ENCODE measurements at regions not wholly inside any gene's neighbourhood (a gene's known extent, or its start where the extent isn't known, plus 50 kb on each side); places are given as distances from the start of the nearest gene placed in this dataset.

DNA sequence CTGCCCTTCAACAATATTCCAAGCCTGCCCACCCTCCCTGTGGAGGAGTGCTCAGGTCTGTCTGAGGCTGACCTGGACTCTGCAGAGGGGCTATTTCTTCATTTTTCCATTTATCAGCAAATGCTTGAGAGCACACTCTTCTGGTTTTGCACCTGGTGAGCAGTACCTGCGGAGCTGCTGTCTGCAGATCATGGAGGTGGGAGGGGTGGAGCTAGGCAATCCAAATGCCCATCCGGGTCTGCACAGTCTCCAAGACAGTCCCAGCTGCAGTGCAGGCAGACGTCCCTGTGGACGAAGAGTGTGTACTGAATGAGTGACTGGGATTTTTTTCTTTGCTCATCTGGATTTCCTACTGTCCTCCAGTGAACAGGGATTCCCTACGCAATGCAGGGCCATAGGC is 239.8 kb downstream of the IRX2 start:
- no peak for DNase-seq
- no peak for ATAC-seq
- intact Hi-C loops (cut with micrococcal nuclease) = no loop called here

DNA sequence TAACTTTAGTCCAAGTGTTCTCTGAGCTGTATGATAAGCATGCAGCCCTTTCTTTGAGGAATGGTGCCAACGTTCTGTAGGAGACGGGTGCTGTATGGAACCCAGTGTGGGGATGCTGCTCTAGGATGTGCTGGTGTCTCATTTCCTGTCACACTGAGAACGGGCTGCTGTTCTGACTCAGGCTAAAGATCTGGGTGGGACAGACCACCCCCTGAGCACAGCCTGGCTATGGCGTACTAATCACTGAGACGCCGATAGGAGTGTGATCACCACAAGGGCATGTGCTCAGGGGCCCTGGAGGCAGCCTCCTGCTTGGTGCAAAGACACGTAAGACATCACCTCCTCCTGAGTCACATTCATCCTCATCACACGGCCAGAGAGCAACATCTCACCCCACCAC is 240.4 kb downstream of the IRX2 start:
- no peak for ATAC-seq
- intact Hi-C loops (cut with micrococcal nuclease) = no loop called here
- no peak for DNase-seq

DNA sequence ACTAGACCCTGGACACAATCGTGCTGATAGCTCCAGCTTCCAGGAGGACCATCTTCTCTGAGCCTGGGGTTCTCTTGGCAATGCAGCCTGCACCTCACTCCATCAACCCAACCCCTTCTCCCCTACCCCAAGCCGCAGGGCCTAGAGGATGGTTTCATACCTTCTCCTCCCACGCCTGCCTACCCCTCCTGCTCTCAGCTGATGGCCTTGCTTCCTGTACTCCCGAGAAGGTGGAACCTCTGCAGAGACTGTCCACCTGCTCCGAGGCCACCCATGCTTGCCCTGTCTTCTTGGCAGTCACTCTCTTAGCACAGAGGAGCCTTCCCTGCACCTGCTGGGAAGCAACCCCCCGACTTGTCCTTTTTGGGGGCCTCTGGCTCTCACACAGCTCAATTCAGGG is 241.9 kb downstream of the IRX2 start:
- intact Hi-C loops (cut with micrococcal nuclease) = no loop called here
- ATAC-seq (no peak), DNase-seq (no peak)

DNA sequence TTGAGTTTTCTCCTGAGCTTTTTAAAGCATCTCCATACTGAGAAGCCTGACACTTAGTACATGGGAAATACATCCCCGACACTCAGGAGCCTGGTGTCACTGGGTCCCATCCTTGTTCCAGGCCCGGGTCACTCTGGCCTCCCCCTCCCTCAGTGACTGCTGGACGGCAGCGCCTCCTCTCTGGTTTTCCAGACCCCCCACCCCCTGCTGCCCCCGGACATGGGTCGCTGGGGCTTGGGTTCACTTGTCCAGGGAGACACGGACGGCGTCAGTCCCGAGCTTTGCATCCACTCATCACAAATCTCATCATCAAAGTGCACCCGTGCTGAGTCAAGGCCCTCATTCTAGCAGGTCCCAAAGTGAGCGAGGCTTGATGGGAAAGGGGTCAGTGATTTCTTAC is 243.0 kb downstream of the IRX2 start:
- no peak for DNase-seq
- intact Hi-C loops (cut with micrococcal nuclease) = no loop called here
- no peak for ATAC-seq

DNA sequence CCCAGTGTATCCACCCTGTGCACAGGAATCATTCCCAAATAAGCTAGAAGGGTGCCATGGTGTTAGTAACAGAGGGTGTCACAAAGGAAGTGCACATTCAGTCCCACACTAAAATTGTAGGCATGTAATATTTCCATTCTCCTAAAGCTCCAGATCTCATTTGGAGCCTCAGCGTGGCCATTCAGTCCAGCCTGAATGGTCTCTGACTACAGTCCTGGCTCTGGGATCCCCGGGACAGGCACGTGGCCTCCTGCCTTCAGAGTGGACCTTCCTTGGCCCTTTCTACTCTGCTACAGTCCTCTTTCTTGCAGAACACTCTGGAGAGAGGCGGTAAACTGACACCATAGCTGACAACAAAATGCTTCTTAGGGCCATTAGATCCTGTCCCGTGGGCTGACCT is 243.9 kb downstream of the IRX2 start:
- ATAC-seq = no peak
- intact Hi-C loops (cut with micrococcal nuclease) = no loop called here
- no peak for DNase-seq

DNA sequence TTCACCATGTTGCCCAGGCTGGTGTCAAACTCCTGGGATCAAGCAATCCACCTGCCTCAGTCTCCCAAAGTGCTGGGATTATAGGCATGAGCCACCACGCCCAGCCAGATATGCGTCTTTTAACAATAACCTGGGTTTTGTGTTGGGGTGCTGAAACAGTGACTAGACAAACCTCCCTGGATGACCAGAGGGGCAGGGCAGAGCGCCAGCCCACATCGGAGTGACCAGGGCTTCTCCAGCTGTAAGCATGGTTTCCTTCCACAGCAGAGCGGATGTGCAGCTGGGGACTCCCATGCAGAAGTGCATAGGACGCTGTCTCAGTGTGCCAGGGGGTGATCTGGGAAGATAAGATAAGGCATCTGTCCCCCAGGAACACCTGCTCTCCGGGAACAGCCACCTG is 244.9 kb downstream of the IRX2 start:
- no peak for ATAC-seq
- intact Hi-C loops (cut with micrococcal nuclease) = no loop called here
- no peak for DNase-seq

DNA sequence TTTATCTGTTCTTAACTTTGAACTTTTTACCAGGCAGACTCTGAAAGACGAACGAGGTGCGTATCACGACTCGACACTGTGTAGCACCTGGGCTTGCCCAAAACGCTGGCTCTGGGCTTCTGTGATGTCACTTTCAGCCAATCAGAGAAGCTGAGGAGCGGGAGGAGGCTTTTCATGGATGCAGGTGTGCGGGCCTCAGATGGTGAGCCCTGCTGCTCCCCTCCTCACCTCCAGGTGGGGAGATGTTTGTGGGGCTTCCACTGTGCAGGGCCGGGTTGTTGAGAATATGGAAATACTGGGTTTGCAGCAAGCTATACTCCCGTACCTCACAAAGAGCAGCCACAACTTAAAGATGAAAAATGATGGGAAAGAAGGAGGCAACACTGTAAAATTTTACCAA is 246.3 kb downstream of the IRX2 start:
- intact Hi-C loops (cut with micrococcal nuclease) = no loop called here
- ATAC-seq (no peak), DNase-seq (no peak)

DNA sequence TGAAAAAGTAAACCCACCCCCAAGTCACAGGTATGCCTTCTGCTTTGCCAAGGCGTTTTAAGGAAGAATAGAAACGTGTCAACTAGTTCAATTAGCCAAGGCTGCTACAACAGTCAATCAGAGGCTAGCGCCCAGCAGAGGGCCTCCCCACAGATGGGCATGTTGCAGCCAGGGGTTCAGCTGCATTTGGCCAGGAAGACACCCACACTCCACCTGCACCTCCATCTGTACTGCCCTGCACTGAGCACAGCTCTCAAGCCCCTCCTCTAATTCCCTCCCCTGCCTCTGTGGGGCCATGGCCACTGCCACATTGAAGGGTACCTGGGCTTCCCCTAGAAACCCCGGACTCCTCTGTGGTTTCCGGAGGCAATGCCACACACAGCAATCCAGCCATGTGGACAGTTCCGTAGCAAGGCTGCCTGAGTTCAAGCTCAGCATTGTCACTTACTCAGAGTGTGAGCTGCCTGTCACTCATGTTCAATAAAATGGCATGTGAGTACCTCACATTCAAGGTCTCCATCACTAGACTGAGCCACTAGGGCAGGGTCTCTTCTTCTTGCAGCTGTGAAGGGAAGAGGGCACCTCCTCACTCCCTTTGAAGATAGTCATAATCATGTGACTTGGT is 248.4 kb downstream of the IRX2 start:
- ATAC-seq (no peak), DNase-seq (no peak)
- intact Hi-C loops (cut with micrococcal nuclease) = no loop called here

DNA sequence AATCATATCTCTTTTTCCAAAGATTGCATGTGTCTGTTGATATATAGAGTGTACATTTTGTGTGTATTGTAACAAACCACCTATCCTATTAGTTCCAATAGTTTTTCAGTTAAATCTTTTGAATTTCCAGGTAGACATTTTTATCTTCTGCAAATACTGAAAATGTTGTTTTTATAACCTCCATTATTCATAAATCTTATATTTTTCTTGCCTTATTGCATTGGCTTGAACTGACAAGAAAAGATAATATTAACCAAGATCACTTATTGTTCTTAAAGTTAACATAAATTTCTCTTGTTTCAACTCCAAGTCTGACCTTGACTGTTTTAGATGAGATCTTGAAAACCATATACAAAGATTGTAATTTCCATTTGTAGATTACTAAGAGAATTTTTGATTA is 251.6 kb downstream of the IRX2 start:
- intact Hi-C loops (cut with micrococcal nuclease) = no loop called here
- no peak for ATAC-seq

DNA sequence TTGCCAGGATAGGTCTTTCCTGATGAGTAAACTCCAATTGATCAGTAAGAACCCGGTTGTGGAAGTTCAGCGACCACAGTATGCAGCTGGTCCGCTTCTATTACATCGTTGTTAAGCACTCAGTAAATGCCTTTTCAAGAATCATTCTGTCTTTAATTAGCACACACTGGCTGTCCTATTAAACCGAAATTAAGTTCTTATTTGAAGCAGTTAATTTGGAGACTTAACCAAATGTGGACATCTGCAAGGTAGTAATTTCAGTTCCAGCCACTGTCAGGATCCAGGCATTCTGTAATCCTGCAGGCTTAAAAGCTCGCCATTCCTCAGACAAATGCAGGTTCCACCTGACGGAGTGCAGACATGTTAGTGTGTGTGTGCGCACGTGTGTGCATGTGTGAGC is 254.6 kb downstream of the IRX2 start:
- DNase-seq (no peak), ATAC-seq (no peak)

More for the DNA sequence above, 251.6 kb downstream of the IRX2 start:
- DNase-seq = no peak

DNA sequence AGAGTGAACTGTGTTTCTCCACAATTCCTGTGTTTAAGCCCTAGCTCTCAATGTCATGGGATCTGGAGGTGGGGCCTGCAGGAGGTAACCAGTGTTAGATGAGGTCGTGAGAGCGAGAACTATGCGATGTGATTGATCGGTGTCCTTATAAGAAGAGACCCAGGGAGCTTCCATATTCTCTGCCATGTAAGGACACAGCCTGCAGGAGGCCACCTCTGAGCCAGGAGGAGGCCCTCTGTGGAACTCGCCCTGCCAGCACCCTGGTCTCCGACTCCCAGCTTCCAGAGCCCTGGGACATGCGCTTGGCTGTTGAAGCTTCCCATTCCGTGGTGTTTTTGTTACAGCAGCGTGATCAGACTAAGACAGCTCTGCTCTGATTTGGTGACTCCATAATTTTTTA is 255.4 kb downstream of the IRX2 start:
- ATAC-seq = no peak
- intact Hi-C loops (cut with micrococcal nuclease) = no loop called here
- DNase-seq = no peak

More for the DNA sequence above, 254.6 kb downstream of the IRX2 start:
- intact Hi-C loops (cut with micrococcal nuclease) = no loop called here

DNA sequence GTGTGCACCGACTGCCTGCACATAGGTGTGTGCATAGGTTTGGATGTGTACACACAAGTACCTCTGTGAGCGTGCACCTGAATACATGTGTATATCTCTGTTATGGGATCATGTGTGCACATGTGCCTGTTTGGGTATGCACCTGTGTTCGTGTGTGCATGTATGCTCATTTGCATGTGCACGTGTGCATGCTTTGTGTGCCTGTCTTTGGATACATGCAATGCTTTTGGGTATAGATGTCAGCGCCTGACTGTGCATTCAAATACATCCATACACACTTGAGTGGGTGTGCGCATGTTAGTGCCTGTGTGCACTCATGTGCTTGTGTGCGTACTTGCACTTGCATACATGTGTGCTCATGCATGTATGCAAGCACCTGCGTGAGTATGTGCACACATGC is 258.1 kb downstream of the IRX2 start:
- intact Hi-C loops (cut with micrococcal nuclease) = no loop called here
- no peak for ATAC-seq
- DNase-seq = no peak

DNA sequence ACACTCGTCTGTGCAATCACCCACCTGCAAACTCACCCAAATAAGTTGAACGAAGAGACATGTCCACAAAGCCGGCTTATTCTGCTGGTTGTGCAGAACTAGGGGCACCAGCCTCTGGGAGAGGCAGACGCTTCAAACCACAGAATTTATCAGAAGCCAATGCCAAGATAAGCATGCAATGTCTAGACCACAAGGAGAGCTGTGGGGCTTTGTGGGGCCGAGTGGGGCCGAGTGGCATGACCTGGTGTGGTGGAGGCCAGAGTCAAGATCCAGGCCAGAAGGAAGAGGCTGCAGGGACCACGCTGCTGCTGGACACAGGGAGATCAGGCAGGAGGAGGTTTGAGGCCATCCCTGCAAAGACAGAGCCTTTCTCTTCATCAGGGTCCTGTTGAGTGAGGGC is 259.0 kb downstream of the IRX2 start:
- intact Hi-C loops (cut with micrococcal nuclease) = no loop called here
- DNase-seq (no peak), ATAC-seq (no peak)

DNA sequence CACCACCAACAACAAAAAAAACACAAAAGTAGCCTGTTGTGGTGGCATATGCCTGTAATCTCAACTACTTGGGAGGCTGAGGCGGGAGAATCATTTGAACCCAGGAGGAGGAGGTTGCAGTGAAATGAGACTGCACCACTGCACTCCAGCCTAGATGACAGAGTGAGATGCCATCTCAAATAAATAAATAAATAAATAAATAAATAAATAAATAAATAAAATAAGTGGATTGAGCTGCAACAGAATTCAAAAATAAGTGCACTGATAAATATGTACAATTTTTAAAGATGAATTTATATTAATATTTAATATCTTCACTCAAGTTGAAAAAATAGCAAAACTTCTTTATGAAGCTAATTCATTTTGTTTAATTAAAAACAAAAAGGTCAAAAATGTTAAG is 259.6 kb downstream of the IRX2 start:
- intact Hi-C loops (cut with micrococcal nuclease) = no loop called here
- DNase-seq = no peak
- ATAC-seq = no peak

DNA sequence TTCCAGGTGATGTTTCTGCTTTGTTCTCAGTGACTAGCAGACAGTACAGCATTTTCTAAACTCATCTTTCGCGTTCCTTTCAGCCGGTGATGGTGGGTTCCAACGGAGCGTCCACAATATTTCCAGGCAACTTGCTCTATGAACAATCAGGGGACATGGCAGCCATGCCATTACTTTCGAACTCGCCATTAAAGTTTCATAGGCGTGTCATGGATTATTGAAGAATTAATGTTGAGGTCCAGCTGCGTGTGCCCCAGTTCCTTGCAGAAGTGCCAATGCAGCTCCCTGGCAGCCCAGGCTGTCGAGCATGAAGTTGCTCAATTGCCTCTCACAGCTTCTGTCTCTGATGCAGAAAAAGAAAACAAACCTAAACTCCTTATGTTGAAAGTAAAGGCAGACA is 262.2 kb downstream of the IRX2 start:
- DNase-seq (no peak), ATAC-seq (no peak)
- intact Hi-C loops (cut with micrococcal nuclease) = no loop called here

DNA sequence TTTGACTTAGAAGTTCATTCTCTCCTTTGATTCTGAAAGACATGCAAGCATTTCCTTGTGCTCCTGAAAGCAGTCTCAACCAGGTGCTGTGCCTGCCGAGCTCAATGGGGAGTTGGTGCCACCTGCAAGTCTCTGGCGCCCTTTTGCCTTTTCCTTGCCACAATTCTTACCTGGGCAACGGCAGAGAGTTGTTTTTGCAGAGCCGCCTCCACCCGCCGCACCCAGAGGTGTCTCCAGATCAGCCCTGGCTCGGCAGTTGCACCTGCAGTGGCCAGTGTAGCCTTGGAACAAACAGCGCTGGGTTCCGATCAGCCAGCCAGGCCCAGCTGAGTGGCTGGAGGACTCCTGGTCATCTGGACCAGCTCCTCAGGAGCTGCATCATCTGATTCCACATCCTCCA is 262.9 kb downstream of the IRX2 start:
- DNase-seq (no peak), ATAC-seq (no peak)
- intact Hi-C loops (cut with micrococcal nuclease) = no loop called here

DNA sequence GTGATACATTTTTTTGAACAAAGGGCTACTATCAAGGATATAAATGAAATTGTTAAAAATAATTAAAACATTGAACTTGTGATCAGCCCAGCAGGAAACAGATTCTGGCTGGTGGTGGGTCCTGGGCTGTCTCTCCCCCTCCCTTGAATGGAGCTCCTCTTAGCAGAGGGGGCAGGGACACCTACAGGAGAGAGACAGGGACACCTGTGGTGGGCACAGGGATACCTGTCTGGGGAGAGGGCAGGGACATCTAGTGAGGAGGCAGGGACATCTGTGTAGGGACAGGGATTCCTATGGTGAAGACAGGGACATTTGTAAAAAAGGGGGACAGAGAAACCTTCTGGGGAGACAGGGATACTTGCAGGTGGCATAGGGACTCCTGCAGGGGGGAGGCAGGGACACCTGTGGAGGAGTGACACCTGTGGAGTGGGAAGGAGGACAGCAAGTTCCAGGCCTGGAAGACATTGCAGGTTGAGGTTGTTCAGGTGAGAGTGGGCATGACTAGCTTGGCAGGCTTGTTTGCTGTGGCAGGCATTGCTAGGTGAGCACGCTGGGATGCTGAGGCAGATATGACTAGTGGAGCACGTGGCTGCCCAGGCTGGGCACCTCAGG is 264.2 kb downstream of the IRX2 start:
- intact Hi-C loops (cut with micrococcal nuclease) = no loop called here
- DNase-seq = no peak
- ATAC-seq = no peak

DNA sequence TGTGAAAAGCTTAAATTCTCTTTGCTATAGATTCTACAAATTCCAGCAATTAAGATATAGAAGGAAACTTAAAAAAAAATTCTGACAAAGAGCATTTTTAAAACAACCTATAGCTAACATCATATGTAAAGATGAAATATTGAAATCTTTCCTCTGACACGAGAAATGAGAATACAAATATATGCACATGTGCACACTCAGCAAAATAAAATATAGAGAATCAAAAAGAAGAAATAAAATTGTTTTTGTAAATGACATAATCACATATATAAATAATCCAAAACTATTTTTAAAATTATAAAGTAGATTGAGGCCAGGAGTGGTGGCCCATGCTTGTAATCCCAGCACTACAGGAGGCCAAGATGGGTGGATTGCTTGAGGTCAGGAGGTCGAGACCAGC is 265.1 kb downstream of the IRX2 start:
- intact Hi-C loops (cut with micrococcal nuclease) = no loop called here
- no peak for ATAC-seq
- DNase-seq = no peak

DNA sequence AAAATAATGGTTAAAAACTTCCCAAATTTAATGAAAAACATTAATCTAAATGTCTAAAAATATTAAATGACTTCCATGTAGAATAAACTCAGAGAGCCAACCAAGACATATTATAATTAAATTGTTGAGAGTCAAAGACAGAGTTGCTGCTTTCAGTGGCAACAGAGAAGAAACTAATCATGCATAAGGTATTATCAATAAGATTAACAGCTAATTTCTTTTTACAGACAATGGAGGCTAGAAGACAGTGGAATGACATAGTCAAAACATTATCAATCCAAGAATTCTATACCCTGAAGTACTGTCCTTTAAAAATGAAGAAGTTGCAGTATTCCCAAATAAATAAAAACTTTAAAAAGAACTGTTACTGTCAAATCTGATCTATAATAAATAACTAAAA is 268.7 kb downstream of the IRX2 start:
- ATAC-seq (no peak), DNase-seq (no peak)
- intact Hi-C loops (cut with micrococcal nuclease) = no loop called here

DNA sequence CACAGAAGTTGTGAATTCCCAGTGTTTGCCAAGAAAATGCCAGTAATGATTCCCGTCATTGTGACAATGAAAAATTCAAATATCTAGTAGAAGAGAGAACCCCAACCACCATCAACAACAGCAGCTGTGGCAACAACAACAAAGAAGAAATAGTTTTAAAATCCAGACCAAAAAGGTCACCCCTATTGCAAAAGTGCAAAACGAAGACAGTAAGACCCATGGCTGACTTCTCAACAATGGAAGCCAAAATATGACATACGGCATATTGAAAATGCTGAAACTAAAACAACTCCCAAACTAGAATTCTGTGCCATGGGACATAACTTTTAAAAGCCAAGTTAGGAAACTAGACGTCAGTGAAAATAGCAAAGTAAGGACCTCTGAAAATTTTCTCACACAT is 270.6 kb downstream of the IRX2 start:
- DNase-seq = no peak
- intact Hi-C loops (cut with micrococcal nuclease) = no loop called here
- ATAC-seq = no peak

DNA sequence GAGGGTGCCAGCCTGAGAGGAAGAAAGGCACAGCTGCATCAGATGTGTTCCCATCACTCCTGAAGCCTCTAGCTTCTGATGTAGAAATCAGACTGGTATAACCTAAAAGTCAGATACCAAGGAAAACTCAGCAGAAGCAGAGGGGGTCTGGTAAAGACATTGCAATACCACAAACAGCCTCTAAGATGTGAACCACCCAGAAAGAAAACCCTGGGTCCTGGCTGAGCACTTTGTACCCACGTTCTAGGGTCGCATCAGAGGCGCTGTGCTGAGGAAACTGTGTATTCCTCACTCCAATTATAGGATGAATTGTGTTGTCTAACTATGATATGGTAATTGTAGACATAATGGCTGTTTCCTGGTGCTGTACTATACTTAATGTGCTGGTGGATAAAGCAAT is 275.6 kb downstream of the IRX2 start:
- ATAC-seq (no peak), DNase-seq (no peak)
- intact Hi-C loops (cut with micrococcal nuclease) = no loop called here

DNA sequence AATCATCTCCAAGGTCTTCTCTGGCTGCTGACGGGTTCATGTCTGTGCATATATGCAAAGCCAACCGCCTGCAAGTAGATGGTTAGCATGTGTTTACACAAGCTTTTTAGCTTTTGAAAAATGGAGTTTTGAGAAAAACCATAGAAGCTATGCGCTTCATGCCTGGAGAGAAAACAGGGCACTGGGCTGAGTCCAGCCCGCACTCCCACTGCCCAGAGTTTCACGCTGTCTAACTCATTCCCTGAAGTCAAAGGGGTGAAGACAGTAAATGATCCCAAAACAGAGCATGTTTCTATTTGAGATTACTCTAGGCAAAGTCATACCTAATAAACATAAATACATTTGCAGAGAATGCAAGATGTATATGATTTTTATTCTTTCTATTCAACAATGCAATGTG is 278.8 kb downstream of the IRX2 start:
- intact Hi-C loops (cut with micrococcal nuclease) = no loop called here
- DNase-seq = no peak
- no peak for ATAC-seq
